ENCODE measurements at regions not wholly inside any gene's neighbourhood (a gene's known extent, or its start where the extent isn't known, plus 50 kb on each side); places are given as distances from the start of the nearest gene placed in this dataset.

DNA sequence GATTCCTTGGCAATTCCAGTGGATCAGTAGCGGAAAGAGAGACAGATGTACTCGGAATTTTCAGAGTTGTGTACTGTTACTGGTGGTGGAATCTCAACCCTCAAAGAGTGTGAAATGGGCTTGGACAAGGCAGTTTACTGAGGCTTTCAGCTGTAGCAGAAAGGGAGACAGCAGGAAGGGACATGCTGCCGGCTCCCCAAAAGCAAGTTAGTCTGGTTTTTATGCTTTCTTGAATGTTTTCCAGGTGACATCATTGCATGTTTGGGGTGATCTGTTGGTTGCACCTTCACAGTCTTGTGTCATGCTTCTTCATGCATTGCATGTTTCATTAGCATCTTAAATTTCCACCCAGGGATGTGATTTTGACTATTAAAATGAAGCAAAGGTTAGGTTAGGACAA lies 1282.2 kb downstream of the ADGRL3 start:
- Histone ChIP-seq H3K9ac (no peak overlapping the region), H3F3A (replicated peaks; ENCODE audit: insufficient read depth) (no peaks in the 10 kb centered on the region), H3K9me2 (no peaks in the 10 kb centered on the region), H3K4me2 (no peak overlapping the region), H2AFZ (ENCODE audit: low read depth) (no peak overlapping the region), H4K20me1 (ENCODE audit: insufficient read depth) (no peaks in the 10 kb centered on the region), H3K4me3 (ENCODE audit: low read depth in 2 of 2, low read length in 1 of 2) (no peak overlapping the region), H3K27me3 (ENCODE audit: insufficient read depth) (no peaks in the 10 kb centered on the region), H3K79me2 (ENCODE audit: insufficient read depth) (no peaks in the 10 kb centered on the region), H3K27ac (ENCODE audit: low read depth in 2 of 2, low read length in 1 of 2) (no peak overlapping the region), H3K4me1 (ENCODE audit: control insufficient read depth in 1 of 2, insufficient read depth in 2 of 2, low read depth in 1 of 2, low read length in 1 of 2) (no peaks in the 10 kb centered on the region), H3K9me3 (no peaks in the 10 kb centered on the region), H3K36me3 (replicated peaks in 1 of 2; ENCODE audit: control insufficient read depth in 1 of 2, insufficient read depth in 2 of 2, low read length in 1 of 2) (no peaks in the 10 kb centered on the region)
- WGBS (ENCODE audit: low lambda C conversion rate): 33% methylated on average over 3 of the region's 3 CpGs
- DNase-seq: no peak
- POLR2A ChIA-PET: no interaction called here
- TF ChIP-seq CTCF (IDR thresholded peaks at IDR 0.05): no peak
- TF ChIP-seq FOXJ3 (CRISPR knock-in tag; IDR thresholded peaks at IDR 0.05): no peak
- no peak for TF ChIP-seq GABPA (IDR thresholded peaks at IDR 0.05; ENCODE audit: low read depth)
- TF ChIP-seq ZBTB33 (IDR thresholded peaks at IDR 0.05; ENCODE audit: borderline replicate concordance, low read depth): no peak
- no peak for TF ChIP-seq EZH2phosphoT487 (IDR thresholded peaks at IDR 0.05; ENCODE audit: borderline replicate concordance, low read depth)
- TF ChIP-seq FOXM1 (IDR thresholded peaks at IDR 0.05; ENCODE audit: low read depth): no peak
- no peak for TF ChIP-seq NRF1 (IDR thresholded peaks at IDR 0.05; ENCODE audit: low read depth, low read length)
- no peak for TF ChIP-seq RCOR1 (IDR thresholded peaks at IDR 0.05; ENCODE audit: low read length)
- TF ChIP-seq GATA2 (CRISPR knock-in tag; IDR thresholded peaks at IDR 0.05): no peak
- no peak for TF ChIP-seq TAF1 (IDR thresholded peaks at IDR 0.05; ENCODE audit: borderline replicate concordance, low read depth, low read length)
- TF ChIP-seq SMC3 (IDR thresholded peaks at IDR 0.05; ENCODE audit: low read depth, low read length): no peak
- no peak for TF ChIP-seq USF1 (IDR thresholded peaks at IDR 0.05; ENCODE audit: borderline replicate concordance, low read depth)
- TF ChIP-seq NFIC (IDR thresholded peaks at IDR 0.05; ENCODE audit: borderline replicate concordance): no peak
- no peak for TF ChIP-seq USF2 (IDR thresholded peaks at IDR 0.05; ENCODE audit: borderline replicate concordance, low read depth, low read length)
- TF ChIP-seq RAD21 (IDR thresholded peaks at IDR 0.05; ENCODE audit: low read length): no peak
- no peak for TF ChIP-seq POLR2AphosphoS5 (IDR thresholded peaks at IDR 0.05; ENCODE audit: low read depth, low read length)
- TF ChIP-seq EP300 (IDR thresholded peaks at IDR 0.05; ENCODE audit: borderline replicate concordance in 1 of 2, low read depth in 1 of 2, low read length in 1 of 2): no peak
- TF ChIP-seq, protein P1, sequence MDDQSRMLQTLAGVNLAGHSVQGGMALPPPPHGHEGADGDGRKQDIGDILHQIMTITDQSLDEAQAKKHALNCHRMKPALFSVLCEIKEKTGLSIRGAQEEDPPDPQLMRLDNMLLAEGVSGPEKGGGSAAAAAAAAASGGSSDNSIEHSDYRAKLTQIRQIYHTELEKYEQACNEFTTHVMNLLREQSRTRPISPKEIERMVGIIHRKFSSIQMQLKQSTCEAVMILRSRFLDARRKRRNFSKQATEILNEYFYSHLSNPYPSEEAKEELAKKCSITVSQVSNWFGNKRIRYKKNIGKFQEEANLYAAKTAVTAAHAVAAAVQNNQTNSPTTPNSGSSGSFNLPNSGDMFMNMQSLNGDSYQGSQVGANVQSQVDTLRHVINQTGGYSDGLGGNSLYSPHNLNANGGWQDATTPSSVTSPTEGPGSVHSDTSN (IDR thresholded peaks at IDR 0.05): no peak
- CTCF ChIA-PET: no interaction called here
